ENCODE measurements at regions not wholly inside any gene's neighbourhood (a gene's known extent, or its start where the extent isn't known, plus 50 kb on each side); places are given as distances from the start of the nearest gene placed in this dataset.
"Not testable (repeated sequence)": the region's sequence is repeated elsewhere in the genome, so short reads cannot be mapped to it uniquely, and the experiment has no call there.

DNA sequence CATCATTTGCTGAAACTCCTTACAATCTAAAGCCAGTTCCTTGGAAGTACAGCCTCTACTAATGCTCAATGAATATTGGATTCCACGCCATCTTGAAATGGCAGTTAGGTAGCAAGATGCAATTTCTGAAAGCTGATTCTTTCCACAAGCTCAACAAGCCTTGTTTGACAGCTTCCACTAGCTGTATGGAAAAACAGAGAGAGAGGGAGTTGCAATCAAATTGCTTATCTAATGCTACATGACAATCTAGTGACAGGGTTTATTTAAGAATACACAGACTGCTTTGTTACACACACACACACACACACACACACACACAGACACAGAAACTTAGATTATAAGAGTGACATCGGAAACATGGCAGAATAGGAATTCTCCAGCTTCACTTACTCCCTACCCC is 288.4 kb upstream of the DEPDC1 start:
- no peak for DNase-seq

DNA sequence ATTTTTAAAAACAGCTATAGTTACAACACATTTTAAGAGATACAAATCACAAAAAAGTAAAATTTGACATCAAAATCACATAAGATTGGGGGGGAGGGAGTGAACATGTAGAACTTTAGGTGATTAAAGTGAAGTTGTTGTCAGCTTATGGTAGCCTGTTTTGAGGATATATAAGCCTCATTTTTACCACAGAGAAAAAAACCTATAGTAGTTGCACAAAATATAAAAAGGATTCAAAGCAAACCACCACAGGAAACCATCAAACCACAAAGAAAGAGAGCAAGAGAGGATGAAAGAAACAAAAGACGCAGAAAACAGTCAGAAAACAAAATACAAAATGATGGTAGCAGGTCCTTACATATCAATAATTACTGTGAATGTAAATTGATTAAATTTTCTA is 291.9 kb upstream of the DEPDC1 start:
- DNase-seq: no peak

DNA sequence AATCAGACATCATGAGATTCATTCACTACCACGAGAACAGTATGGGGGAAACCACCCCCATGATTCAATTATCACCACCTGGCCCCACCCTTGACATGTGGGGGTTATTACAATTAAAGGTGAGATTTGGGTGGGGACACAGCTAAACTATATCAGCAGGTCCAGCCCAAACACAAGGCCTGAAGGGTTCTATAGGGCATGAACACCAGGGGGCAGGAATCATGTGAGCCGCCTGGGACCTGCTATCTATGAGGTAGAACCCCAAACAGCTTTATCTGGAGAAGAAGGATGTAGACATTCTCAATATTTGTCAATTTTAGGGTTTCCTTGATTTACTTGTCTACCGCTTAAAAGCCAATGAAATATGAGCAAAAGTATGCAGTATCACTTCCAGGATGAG is 294.9 kb upstream of the DEPDC1 start:
- DNase-seq: no peak

DNA sequence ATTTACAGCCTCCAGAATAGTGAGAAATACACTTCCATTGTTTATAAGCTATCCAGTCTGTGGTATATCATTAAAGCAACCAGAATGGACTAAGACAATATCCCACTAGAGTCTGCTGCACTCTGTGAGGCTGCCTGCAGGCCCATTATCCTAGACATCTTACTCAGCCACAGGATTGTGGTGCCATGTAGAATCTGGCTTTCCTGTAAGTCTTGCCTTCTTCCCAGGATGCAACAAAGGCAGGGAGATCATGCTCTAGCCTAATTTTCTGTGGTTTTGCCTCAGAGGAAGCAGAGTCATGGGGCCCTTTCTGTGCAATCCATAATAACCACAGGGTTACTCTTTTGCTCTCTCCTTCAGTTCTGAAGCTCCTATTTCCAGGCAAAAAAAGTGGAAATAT is 299.1 kb upstream of the DEPDC1 start:
- no peak for DNase-seq

DNA sequence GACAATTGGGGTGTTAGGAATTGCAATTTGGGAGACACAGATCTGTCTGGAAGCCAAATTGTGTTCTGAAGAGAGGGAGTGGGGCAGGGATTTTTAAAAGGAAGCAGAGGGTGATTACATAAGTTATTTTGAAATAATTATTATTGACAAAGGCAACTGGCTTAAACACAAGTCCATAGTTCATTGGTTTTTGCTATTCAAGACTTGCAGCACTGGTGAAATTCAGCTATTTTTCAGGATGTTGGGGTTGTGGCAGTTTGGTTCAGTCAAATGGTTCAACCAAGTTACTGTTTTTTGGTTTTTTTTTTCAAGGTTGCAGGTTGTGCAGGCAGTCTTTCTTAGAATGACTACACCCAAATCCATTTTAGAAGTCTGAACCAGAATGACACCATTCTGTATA is 300.0 kb upstream of the DEPDC1 start:
- DNase-seq: no peak

DNA sequence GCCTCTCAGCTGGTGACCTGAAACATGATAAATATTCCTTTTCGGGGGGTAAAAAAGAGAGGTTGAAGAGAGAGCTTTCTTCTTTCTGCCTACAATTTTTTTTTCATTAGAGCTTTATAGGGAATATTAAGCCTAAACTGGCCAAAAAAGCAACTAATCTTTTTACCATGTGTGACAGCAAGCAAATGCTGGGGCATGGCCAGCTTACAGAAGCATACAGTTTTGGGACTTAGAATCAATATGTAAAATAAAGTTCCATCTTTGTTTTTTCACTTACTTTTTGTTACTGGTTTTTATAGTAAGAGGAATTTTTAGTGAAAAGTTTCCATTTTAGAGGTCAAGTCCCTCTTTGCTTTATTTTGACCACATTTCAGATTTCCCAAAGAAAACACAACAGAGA is 301.2 kb upstream of the DEPDC1 start:
- no peak for DNase-seq

DNA sequence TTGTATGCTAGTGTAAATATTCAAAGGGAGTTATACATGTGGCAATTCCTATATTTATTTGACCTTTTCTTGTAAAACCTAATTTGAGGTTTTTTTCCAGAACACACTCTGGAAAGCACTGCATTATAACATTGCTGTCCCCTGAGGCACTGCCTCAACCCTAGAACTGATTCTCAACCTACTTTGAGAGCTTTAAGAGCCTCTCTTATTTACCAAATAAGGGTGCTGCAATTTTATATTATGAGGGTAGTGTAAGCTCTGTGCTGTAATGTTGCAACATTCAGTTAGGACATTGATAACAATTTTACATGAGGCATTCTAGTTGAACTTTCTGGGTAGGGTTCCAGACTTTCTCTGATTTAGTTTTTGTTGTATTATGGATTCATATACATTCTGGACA is 302.2 kb upstream of the DEPDC1 start:
- DNase-seq: no peak

DNA sequence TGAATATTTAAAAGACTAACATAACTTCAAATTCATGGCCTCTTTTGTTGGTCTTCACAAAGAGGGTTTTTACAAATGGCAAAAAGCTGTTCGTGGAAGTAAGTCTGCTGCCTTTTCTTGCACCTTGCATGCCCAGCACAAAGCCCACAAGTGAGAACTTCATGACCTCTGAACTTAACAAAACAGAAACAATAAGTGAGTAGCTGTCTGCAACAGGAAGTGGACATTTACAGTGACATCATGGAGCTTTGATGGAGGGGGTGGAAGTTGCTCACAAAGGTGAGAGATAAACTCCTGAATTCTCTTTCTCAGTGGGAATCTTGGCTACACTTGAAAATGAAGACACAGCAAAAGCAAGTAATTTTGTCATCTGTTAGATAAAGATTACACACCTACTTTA is 303.3 kb upstream of the DEPDC1 start:
- no peak for DNase-seq

DNA sequence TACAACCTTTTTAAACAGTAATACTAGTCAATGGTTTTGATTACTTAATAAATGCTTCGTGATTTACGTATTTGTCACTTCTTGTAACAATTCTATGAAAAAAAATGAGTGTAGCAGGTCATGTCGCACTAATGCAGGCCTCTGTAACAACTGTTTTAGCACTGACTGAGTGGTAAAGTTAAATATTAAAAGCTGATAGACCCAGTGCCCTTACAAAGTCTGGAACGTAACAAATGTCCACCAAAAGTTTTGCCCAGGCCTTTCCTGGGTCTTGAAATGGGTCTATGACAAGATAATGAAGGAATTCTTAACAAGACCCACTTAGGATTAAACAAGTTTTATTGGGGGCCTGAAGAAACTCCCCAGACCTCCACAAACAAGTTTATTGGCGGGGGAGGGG is 304.6 kb upstream of the DEPDC1 start:
- no peak for DNase-seq

DNA sequence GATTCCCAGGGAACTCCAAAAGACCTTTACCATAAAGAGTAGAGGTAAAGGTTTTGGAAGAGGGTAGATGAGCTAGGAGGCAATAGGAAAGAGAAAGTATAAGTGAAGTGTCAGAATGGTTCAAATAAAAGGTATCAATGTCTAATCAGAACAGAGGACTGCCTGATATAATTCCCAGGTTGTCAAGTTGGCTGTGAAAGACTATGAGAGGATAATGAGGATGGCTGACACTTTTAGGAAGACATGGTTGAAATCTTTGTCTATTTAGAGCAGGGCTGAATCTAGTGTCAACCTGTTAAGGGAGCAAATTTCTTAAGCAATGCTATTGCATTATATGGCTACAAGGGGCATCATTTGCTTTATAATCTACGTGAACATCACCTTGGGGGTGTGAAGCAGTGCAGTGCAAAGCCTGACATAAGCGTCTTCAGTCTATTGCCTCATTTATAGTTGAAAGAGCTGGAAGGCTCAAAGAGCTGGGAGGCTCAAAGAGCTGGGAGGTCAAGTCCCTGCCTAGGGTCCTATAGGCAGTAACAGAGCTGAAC is 308.3 kb upstream of the DEPDC1 start:
- no peak for DNase-seq

DNA sequence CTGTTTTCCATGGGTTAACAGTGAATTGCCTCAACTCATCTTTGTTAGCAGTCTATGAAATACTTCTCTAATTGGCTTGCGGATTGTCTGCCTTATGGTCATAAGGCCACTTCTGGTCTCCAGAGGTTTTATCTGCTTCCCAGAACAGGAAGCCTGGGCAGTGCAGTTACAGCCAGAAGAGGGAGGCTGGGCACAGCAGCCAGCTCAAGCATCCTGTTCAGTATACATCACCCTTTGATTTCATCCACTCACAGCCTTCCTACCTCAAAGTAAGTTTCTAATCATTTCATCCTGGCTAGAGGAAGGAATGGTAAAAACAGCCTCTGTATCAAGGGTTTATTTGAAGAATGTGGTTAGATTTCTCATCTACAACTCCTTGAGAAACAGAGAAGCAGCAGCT is 311.5 kb upstream of the DEPDC1 start:
- DNase-seq: no peak

DNA sequence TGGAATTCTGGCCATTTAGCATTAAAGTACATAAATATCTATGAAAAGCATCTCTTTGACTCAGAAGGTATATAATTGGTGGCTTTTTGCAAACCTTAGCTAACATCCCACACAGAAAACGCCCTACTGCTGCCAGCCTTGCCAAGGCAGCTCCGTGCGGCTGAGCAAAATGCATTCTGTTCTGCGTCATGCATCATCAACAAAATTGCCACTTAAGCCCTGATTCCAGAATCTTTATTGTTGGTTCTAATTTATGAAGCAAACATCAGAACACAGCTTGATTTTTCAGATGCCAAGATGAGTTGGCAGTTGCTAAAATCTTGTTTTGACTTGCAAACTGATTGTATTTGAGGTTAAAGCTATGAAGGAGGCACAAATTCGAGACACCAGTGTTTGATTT is 314.9 kb upstream of the DEPDC1 start:
- no peak for DNase-seq

DNA sequence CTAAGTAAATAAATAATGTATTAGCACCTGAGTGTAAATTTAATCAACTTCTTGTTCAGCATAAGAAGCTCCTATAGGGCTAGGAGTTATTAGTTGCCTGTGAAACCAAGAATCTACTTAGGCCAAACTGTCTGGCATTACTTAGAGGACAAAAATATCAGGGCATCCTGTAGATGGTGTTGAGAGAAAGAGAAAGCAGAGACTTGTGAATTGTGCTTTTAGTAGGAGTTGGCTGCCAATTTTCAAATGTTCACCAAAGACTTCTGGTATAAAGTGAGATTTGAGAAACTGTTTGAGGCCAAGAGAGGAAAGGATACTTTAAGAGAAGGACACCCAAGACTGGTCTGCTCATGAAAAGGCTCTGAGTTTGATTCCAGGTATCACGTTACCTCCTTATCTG is 315.5 kb upstream of the DEPDC1 start:
- DNase-seq: no peak

DNA sequence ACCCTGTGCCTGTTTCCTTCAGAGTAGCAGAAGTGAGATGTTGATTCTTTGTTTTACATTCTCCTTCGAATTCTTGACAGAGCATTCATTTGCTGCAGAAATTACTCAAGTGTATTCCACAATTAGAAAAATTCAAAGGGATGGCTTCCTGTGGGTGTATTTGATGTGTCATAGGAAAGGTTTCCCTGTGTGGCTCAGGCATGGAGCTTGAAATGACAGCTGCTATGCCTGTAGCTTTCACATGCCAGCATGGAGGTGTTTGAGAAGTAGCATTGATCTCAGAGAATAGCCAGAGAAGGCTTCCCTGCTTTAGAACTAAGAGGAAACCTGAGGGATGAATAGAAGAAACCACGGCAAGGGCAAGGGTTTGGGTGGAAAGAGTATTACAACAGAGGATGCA is 317.2 kb upstream of the DEPDC1 start:
- DNase-seq: no peak

DNA sequence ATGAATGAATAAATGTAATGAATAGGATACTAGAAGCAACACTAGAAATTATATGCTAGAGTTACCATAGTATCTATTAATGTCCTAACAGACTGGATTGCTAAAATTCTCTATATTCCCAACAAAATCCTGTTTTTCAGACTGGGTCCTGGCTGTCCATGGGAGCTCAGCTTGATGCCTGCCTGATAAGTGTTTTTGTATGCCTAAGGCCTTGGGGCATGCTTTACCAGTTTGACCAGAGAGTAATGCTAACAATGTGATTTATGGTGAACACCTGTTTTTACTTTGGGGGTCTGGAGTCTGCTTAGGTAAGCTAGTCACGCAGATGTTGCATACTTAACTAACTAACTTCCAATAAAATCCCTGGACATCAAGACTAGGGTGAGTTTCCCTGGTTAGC is 318.8 kb upstream of the DEPDC1 start:
- DNase-seq: no peak

DNA sequence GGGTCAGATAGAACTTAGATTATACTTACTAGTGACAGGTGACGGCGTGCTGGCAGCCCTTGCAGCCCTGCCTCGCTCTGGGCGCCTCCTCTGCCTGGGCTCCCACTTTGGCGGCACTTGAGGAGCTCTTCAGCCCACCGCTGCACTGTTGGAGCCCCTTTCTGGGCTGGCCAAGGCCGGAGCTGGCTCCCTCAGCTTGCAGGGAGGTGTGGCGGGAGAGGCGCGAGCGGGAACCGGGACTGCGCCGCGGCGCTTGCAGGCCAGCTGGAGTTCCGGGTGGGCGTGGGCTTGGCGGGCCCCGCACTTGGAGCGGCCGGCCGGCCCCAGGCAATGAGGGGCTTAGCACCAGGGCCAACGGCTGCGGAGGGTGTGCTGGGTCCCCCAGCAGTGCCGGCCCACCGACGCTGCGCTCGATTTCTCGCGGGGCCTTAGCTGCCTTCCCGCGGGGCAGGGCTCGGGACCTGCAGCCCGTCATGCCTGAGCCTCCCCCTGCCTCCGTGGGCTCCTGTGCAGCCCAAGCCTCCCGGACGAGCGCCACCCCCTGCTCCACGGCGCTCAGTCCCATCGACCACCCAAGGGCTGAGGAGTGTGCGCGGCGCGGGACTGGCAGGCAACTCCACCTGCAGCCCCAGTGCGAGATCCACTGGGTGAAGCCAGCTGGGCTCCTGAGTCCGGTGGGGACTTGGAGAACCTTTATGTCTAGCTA is 320.8 kb upstream of the DEPDC1 start:
- DNase-seq: not testable (repeated sequence)

DNA sequence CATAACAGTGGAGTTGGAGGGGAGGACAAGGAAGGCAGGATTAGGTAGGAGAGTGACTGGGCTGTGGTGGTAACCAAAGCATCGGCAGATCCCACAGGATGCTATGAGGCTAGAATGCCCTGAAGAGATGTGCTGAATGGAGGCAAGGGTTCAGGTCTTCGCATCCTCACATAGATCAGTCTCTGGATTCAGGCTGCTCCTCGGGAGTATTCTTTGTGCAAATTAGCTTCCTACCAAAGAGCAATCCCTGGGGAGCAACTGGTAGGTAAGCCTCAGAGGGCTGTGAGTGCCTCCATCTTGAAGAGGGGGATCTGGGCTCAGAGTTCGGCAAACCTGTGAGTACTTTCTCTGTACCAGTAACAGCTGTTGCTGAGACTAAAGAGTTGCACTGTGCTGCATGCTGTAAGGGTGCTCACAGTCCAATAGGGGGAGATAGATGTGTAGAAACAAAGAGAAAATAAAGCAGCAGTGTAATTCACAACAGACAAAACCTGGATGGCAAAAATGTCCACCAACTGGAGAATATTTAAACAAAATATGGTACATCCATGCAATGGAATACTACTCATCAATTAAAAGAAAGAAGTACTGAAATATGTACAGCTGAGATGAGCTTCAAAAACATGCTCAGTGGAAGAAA is 322.4 kb upstream of the DEPDC1 start:
- DNase-seq: no peak

DNA sequence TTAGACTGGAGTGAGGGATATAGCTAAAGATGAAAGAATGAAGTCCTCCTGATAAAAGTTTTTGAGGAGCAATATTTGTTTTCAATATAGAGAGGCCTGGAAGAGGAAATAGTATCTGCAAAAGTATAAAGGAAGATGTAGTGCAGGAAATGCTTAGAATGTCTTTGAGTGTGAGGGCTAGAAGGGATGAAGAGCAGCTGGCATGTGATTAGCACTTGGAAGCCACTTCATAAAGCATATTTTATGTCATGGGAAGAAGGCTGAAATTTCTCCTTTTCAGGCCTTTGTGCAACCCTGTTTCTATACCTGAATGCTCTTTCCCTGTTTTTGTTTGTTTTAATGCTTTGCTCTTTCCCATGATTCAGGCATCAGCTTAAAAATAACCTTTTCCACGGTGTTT is 323.3 kb upstream of the DEPDC1 start:
- DNase-seq: no peak

DNA sequence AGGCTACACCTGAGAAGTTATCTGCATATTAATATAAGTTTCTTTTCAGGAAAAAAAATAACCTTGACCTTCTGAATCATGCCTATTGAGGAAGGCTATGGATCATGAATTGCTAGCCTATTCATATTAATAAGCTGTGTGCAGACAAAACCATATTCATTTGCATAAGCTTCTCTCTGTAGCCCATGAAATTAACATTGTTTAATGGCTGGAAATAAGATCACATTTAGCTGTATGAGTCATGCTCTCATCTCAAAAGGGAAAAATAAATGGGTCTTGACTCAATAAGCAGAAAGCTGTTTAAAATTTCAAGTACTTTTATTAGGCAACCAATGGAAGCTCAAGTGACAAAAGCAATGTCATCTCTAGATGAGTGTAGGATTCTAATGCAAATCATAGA is 330.0 kb upstream of the DEPDC1 start:
- no peak for DNase-seq

DNA sequence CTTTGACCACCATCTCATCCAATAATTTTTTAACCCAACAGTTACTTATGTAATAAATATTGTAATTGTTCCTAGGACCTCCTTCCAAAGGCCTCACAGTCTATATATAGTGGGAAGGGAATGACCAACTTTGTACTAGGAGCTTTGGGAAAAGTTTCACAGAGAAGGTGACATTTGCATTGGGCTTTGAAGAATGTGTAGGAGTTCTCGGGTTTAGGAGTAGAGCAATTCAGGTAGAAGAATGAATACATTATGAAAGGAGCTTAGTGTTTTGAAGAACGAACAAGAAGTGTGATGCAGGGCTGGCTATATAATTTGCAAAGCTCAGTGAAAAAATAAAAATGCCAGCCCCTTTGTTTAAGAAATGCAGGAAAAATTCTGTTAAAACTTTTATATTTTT is 330.4 kb upstream of the DEPDC1 start:
- no peak for DNase-seq

DNA sequence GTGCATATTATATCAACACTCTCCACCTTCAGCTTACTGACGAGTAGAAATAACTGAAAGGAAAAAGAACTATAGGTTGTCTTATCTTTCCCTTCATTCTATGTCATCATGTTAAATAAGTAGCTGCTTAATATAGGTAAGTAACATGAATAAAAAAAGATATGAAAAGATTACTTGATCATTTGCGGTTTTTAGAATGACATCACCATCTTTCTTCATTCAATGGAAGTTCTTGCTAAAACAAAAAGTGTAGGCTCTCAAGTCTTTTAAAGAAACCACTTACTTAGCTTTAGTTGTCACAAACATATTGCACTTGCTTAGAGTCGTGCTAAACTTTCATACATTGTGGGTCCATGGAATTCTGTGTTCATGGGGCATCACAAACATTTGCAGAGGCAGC is 331.1 kb upstream of the DEPDC1 start:
- no peak for DNase-seq

DNA sequence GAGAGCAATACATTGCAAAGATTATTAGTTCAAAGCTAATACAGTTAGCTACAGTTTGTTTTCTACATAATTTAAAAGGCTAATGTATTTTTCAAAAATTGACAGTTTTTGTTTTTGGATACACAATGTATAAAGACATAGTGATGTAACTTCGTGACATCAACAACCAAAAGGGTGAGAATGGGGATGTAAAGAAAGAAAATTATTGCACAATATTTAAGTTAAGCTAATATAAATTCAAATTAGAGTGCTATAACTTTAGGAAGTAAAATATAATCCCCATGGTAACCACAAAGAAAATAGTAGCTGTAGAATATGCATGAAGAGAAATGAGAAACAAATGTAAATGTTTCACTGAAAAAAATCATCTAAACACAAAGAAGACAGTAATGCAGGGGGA is 334.4 kb upstream of the DEPDC1 start:
- DNase-seq: no peak

DNA sequence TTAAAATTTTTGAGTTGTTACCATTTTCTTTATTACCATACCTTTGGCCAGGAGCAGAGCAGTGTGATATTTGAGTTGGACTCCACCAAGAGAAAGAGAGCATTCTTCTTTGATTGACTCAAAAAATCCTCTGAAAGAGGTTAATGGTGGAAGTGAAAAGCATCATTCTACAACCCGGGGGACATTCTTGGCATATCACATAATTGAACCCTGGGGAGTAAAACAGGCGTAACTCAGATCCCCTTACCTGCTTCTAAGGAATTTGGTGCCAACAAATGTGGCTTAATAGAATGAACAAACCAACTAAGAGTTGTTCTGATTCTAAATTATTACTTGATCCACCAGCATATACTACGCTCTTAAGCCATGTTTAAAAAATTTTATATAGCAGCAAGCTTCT is 351.1 kb upstream of the DEPDC1 start:
- no peak for DNase-seq

DNA sequence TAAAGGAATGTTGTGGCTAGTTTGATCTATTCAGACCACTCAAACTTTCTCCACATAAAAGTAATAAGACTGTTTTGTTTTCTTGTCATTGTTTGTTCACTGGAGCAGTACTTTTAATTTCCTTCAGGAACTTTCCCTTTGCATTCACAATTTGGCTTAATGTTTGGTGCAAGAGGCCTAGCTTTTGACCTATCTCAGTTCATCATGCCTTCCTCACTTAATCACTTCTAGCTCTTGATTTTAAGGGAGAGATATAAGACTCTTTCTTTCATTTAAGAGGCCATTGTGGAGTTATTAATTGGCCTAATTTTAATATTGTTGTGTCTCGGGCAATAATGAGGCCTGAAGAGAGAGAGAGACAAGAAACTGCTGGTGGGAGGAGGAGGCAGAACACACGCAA is 371.7 kb upstream of the DEPDC1 start:
- no peak for DNase-seq

DNA sequence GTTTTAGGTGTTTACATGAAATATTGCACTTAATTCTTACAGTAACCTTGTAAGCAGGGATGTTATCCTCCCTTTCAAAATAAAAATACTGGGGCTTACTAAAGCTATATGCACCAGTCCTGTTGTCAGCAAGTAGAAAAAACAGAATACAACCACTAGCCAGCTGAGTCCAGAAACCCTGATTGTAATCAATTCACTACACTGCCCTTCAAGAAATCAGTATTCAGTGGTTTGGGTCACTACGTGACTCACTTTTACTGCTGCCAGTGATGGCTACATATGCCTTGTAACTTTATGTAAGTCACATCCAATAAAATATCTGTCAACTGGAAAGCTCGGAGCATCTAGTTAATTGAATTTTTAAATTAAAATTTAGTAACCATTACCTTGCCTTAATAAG is 376.3 kb upstream of the DEPDC1 start:
- no peak for DNase-seq
